Natural killer cell treated with Interleukin-12 subunit alpha and Interleukin-12 subunit beta and Interleukin-15 and Interleukin-18, amount 100 ng/mL, for 72 hours (primary cell): ENCODE measurements at regions not wholly inside any gene's neighbourhood (a gene's known extent, or its start where the extent isn't known, plus 50 kb on each side); places are given as distances from the start of the nearest gene placed in this dataset.
A peak's percentile ranks its signal among the peaks of the same experiment; 100 is the strongest.

Experiments used
- ATAC-seq, 2 donors: fragments of 150-1000 bp; cut with Tn5 transposase in 1 of 2; sonication (Bioruptor Pico), chemical (Tn5 transposase) in 1 of 2; 2 replicates each; pipeline ENCODE4 v1.10.0; 2021
- DNase-seq: peaks from one replicate; pipeline ENCODE4 v3.0.0; 2022; ENCODE audit warnings: low spot score
- H3K27ac Mint-ChIP-seq, 2 donors: 1 replicate in 1 of 2; 2 replicates in 1 of 2; pipeline ENCODE4 v1.8.0; 2022; ENCODE audit warnings: mixed read lengths in 2 of 2, mild to moderate bottlenecking in 1 of 2, moderate library complexity in 1 of 2
- H3K27me3 Mint-ChIP-seq, 2 donors: 1 replicate in 1 of 2; 2 replicates in 1 of 2; pipeline ENCODE4 v1.8.0; 2022; ENCODE audit warnings: mixed read lengths in 2 of 2
- H3K36me3 Mint-ChIP-seq: one replicate; pipeline ENCODE4 v1.8.0; 2022; ENCODE audit warnings: mixed read lengths
- H3K4me1 Mint-ChIP-seq, 2 donors: 1 replicate in 1 of 2; 2 replicates in 1 of 2; pipeline ENCODE4 v1.8.0; 2022; ENCODE audit warnings: low read depth in 2 of 2, mixed read lengths in 2 of 2, mild to moderate bottlenecking in 1 of 2
- H3K4me3 Mint-ChIP-seq: one replicate; pipeline ENCODE4 v1.8.0; 2022; ENCODE audit warnings: mixed read lengths
- H3K9me3 Mint-ChIP-seq: 2 replicates; pipeline ENCODE4 v1.8.0; 2022; ENCODE audit warnings: mixed read lengths

DNA sequence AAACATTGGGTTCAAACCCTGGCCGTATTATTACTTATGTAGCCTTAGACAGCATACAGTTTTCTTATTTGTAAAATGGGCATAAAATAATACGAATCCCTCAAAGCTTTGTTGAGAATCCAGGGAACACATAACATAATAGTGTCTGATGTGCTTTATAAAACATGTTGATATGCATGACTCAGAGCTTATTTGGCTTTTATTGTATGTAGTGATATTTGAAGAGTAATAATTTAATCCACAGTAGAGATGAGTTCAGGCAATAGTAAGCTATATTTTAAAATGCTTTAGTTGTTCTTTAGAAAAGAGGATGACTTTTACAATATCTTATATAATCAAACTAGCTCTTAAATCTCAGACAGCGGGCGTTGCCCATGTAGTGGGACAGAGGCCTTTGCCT lies 176.4 kb downstream of the SIM1 start:
- no peak for DNase-seq
- no peak for ATAC-seq
- H3K27ac Mint-ChIP-seq: no peak overlapping the region
- no peaks in the 10 kb centered on the region for H3K4me1 Mint-ChIP-seq
- H3K4me3 Mint-ChIP-seq: no peak overlapping the region
- H3K9me3 Mint-ChIP-seq: peaks cover 2% of the 10 kb centered on the region
- H3K36me3 Mint-ChIP-seq: no peaks in the 10 kb centered on the region
- H3K27me3 Mint-ChIP-seq: peaks cover 0 to 8% of the 10 kb centered on the region in 2 donors

- H3K4me1 Mint-ChIP-seq: no peaks in the 10 kb centered on the region
- peaks cover 2% of the 10 kb centered on the region for H3K9me3 Mint-ChIP-seq
- ATAC-seq (no peak), DNase-seq (no peak)
- no peaks in the 10 kb centered on the region for H3K36me3 Mint-ChIP-seq
- no peak overlapping the region for H3K4me3 Mint-ChIP-seq
- no peak overlapping the region for H3K27ac Mint-ChIP-seq
- peaks cover 0 to 8% of the 10 kb centered on the region in 2 donors for H3K27me3 Mint-ChIP-seq
Measured at GRCh38 chr6:100283285-100283684, 181.4 kb downstream of the SIM1 start.

DNA sequence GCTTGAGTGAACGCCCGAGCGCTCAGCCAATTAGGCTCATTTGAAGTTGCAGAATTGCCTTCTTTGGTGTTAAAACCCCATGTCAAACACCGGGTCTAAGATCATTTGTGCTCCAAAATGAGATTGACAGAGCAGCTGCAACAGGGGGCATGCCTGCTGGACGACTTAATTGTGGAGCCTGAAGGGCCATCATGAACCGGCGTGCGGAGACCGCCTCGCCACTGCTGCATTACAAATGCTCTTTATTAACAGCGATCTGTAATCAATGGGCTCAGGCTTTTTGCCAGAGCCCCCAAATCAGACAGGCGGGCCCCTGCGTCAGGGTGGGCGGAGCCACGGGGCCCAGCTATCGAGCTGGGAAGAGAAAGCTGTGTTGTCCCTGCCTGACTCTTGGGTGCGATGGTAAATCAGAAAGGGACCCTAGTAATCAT lies 183.2 kb downstream of the SIM1 start:
- peaks cover 0 to 8% of the 10 kb centered on the region in 2 donors for H3K27me3 Mint-ChIP-seq
- ATAC-seq: no peak
- no peak overlapping the region for H3K27ac Mint-ChIP-seq
- no peaks in the 10 kb centered on the region for H3K4me1 Mint-ChIP-seq
- no peak overlapping the region for H3K4me3 Mint-ChIP-seq
- no peak for DNase-seq
- peaks cover 2% of the 10 kb centered on the region for H3K9me3 Mint-ChIP-seq
- no peaks in the 10 kb centered on the region for H3K36me3 Mint-ChIP-seq

DNA sequence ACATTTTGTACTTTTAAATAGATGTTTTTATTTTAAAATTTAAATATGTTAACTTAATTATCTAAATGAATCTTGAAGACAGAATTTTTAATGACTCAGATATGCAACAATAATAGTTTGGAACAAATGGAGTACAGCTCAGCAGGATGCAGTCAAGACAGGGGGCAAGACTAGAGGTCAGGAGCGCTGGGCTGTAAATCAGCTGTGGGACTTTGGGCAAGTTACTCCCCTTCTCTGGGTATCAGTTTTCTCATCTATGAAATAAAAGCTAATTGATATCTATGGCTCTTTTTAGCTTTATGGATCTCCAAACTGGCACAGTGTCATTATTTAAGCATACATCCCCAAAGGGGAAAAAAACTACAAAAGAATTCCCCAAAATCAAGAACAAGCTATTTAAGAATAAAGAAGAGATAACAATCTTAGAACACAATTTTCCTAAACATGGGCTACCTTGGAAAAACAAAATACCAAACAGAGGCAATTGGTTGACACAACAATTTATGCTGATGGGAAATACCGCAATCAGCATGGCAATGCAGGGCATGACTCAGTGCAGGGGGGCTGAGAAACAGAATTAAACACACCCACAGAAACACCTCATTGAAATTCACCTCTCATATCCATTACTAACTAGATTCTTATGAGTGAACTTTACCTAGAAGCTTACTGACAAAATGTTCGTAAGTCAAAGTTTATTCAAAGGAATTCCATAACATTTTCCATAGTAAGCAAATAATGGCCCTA lies 188.2 kb downstream of the SIM1 start:
- Mint-ChIP-seq H3K36me3 (no peaks in the 10 kb centered on the region), H3K4me1 (no peaks in the 10 kb centered on the region), H3K27ac (no peak overlapping the region), H3K27me3 (no peaks in the 10 kb centered on the region), H3K9me3 (no peaks in the 10 kb centered on the region), H3K4me3 (no peak overlapping the region)
- ATAC-seq: no peak
- no peak for DNase-seq

- H3K27me3 Mint-ChIP-seq: no peaks in the 10 kb centered on the region
- no peaks in the 10 kb centered on the region for H3K4me1 Mint-ChIP-seq
- no peaks in the 10 kb centered on the region for H3K36me3 Mint-ChIP-seq
- ATAC-seq: no peak
- H3K27ac Mint-ChIP-seq: no peak overlapping the region
- DNase-seq: no peak
- H3K4me3 Mint-ChIP-seq: no peak overlapping the region
- no peaks in the 10 kb centered on the region for H3K9me3 Mint-ChIP-seq
Measured at GRCh38 chr6:100274147-100274546, 190.6 kb downstream of the SIM1 start.

GRCh38 chr6:100271625-100272024 lies 193.1 kb downstream of the SIM1 start:
- ATAC-seq: peak in 1 of 2 donors; percentile 41
- DNase-seq: no peak
- Mint-ChIP-seq H3K27ac (no peak overlapping the region), H3K27me3 (peaks cover 2 to 6% of the 10 kb centered on the region in 2 donors), H3K4me3 (no peak overlapping the region), H3K36me3 (no peaks in the 10 kb centered on the region), H3K9me3 (peaks cover 7% of the 10 kb centered on the region), H3K4me1 (no peaks in the 10 kb centered on the region)

DNA sequence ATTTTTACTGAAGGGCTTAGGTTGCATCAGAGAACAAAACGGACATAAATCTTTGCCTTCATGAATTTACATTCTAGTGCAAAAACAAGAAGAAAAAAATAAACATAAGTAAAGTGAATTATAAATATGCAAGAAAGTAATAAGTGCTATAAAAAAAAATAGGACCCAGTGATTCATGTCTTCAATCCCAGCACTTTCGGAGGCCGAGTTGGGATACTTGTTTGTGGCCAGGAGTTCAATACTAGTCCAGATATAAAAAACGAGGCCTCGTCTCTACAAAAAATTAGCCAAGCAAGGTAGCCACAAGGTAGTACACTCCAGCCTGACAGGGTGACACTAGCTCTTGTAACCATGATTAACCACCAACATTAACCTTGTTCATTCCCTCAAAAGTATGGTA lies 193.5 kb downstream of the SIM1 start:
- DNase-seq (no peak), ATAC-seq (no peak)
- H3K27ac Mint-ChIP-seq: no peak overlapping the region
- H3K4me1 Mint-ChIP-seq: no peaks in the 10 kb centered on the region
- H3K36me3 Mint-ChIP-seq: no peaks in the 10 kb centered on the region
- H3K4me3 Mint-ChIP-seq: no peak overlapping the region
- peaks cover 2 to 6% of the 10 kb centered on the region in 2 donors for H3K27me3 Mint-ChIP-seq
- peaks cover 7% of the 10 kb centered on the region for H3K9me3 Mint-ChIP-seq

DNA sequence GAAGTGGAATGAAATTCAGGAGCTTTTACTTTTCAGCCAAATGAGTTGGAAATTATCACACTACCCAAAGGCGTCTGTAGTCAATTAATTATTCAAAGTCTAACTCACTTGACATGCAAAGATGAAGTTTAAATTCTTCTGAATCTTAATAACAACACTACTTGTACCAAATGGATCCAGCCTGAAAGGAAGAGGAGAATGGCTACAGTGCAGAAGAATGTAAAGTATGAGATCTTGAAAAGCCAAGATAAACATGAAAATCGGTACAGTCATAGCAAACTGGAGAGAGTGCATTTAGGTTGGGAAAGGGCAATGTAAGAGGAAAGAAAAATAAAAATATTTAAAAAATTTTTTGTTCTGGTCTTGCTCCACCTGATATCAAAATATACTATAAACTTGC lies 195.5 kb downstream of the SIM1 start:
- DNase-seq (no peak), ATAC-seq (no peak)
- H3K4me1 Mint-ChIP-seq: no peaks in the 10 kb centered on the region
- no peaks in the 10 kb centered on the region for H3K36me3 Mint-ChIP-seq
- H3K27ac Mint-ChIP-seq: no peak overlapping the region
- no peak overlapping the region for H3K4me3 Mint-ChIP-seq
- peaks cover 2 to 6% of the 10 kb centered on the region in 2 donors for H3K27me3 Mint-ChIP-seq
- peaks cover 7% of the 10 kb centered on the region for H3K9me3 Mint-ChIP-seq

DNA sequence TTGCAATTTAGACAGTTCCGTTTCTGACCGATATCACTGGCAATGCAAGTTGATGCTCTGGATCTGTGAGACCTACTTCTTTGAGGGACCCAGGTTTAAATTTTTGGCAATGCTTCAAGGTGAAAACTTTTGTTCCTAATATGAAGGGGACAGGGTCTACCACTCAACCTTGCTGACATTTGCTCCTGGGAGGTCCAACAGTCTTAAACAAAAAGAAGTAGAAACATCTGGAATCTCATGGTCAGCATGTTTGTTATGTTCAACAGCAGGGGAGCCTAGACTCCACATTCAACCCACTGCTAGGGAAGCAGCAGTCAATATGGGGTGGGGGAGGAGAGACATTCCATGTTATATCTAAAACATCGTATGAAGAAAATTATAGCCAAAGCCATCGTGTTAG lies 196.4 kb downstream of the SIM1 start:
- Mint-ChIP-seq H3K4me3 (no peak overlapping the region), H3K27me3 (peaks cover 2 to 6% of the 10 kb centered on the region in 2 donors), H3K36me3 (no peaks in the 10 kb centered on the region), H3K4me1 (no peaks in the 10 kb centered on the region), H3K27ac (no peak overlapping the region), H3K9me3 (peaks cover 7% of the 10 kb centered on the region)
- ATAC-seq (no peak), DNase-seq (no peak)

- no peak for ATAC-seq
- H3K27me3 Mint-ChIP-seq: peaks cover 2 to 6% of the 10 kb centered on the region in 2 donors
- H3K9me3 Mint-ChIP-seq: peaks cover 7% of the 10 kb centered on the region
Measured at GRCh38 chr6:100267721-100268123, 197.0 kb downstream of the SIM1 start.

DNA sequence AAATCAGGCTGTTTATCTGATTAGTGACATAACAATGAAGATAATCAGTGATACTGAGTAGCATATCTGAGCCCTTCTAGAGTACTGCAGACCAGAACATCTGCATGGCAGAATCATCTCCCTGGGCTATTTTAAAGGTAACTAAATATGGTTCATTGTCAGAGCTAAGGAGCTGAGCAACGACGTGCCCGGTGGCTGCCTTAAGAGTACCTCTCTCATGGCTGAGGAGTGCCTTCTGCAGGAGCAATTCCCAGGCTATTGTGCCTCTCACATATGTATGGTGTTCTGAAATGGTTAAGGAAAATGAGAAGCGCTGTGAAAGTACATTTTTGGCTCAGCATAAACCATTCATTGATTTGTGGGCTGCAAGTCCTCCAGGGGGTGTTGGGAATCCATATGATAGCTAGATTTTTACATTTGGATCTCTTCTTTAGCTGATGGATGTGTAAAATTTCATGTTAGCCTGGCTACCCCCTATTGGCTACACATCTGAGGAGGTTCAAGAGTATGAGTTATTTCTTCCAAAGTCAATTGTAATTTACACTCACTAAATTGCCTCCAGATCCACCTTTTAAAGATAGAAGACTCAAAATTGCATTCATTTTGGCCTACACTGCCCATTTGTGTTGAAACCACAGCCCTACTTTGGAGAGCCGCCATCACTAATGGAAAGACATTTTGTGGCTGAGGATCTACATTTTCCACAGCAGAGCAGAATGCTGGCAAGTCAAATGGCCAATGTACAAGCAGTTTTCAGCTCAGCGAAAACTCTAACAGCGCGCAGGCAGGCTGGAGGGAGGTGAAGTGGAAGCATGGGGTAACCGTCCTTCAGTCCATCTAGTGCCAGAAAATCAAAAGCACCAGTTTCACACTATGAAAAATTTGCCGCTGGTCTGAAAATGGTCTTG lies 198.0 kb downstream of the SIM1 start:
- no peaks in the 10 kb centered on the region for H3K36me3 Mint-ChIP-seq
- peaks cover 7% of the 10 kb centered on the region for H3K9me3 Mint-ChIP-seq
- no peaks in the 10 kb centered on the region for H3K4me1 Mint-ChIP-seq
- no peak overlapping the region for H3K4me3 Mint-ChIP-seq
- no peak for ATAC-seq
- no peak overlapping the region for H3K27ac Mint-ChIP-seq
- DNase-seq: no peak
- peaks cover 2 to 6% of the 10 kb centered on the region in 2 donors for H3K27me3 Mint-ChIP-seq

More at GRCh38 chr6:100267721-100268123, 197.0 kb downstream of the SIM1 start:
- Mint-ChIP-seq H3K36me3 (no peaks in the 10 kb centered on the region), H3K4me3 (no peak overlapping the region), H3K27ac (no peak overlapping the region), H3K4me1 (no peaks in the 10 kb centered on the region)
- no peak for DNase-seq

DNA sequence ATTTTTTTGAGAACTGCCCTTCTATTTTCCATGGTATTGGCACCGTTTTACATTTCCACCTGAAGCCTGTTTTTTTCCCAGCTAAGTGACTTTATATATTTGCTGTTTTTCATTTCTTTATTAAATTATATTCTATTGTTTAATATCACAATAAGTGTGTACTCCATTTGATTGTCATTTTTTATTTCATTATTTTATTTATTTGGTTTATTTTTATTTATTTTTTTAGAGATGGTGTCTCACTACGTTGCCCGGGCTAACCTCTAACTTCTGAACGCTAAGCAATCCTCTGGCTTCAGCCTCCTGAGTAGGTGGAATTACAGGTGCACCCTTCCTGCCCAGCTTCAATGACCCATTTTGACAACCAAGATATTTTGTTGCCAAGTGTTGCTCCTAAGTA lies 202.6 kb downstream of the SIM1 start:
- ATAC-seq (no peak), DNase-seq (no peak)
- H3K27me3 Mint-ChIP-seq: peaks cover 0 to 2% of the 10 kb centered on the region in 2 donors
- peaks cover 0 to 8% of the 10 kb centered on the region in 2 donors for H3K4me1 Mint-ChIP-seq
- H3K36me3 Mint-ChIP-seq: no peaks in the 10 kb centered on the region
- H3K4me3 Mint-ChIP-seq: no peak overlapping the region
- peaks cover 3% of the 10 kb centered on the region for H3K9me3 Mint-ChIP-seq
- H3K27ac Mint-ChIP-seq: no peak overlapping the region

- Mint-ChIP-seq H3K36me3 (no peaks in the 10 kb centered on the region), H3K27ac (no peak overlapping the region), H3K4me3 (no peak overlapping the region), H3K27me3 (no peaks in the 10 kb centered on the region), H3K9me3 (no peaks in the 10 kb centered on the region), H3K4me1 (peaks cover 0 to 8% of the 10 kb centered on the region in 2 donors)
- DNase-seq: no peak
- ATAC-seq: no peak
Measured at GRCh38 chr6:100261486-100261885, 203.2 kb downstream of the SIM1 start.

DNA sequence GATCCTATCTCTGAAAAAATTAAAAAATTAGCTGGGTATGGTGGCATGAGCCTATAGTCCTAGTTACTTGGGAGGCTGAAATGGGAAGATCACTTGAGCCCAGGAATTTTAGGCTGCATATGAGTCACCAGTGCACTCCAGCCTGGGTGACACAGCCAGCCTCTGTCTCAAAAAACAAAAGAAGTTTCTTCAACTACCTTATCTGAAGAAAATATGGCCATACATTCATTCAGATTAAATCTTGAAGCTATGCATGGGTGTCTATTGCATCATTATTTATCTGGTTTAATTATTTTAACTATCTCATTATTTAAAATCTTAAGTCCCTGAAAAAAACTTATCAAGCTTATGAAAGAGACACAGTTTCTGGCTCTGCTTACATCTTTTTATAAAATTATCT lies 204.1 kb downstream of the SIM1 start:
- Mint-ChIP-seq H3K27ac (no peak overlapping the region), H3K36me3 (no peaks in the 10 kb centered on the region), H3K4me1 (peaks cover 0 to 8% of the 10 kb centered on the region in 2 donors), H3K27me3 (no peaks in the 10 kb centered on the region), H3K9me3 (peaks cover 2% of the 10 kb centered on the region), H3K4me3 (no peak overlapping the region)
- no peak for DNase-seq
- ATAC-seq: no peak
